Gastrocnemius medialis (tissue), 4 donors: ENCODE measurements at regions not wholly inside any gene's neighbourhood (a gene's known extent, or its start where the extent isn't known, plus 50 kb on each side); places are given as distances from the start of the nearest gene placed in this dataset.

ENCODE experiments used
- ATAC-seq, 2 donors: fragments of 150-250 bp; one replicate each; pipeline ENCODE4 v1.9.1; 2016
- DNase-seq, 2 donors: peaks; one replicate each; pipeline ENCODE4 v3.0.0-alpha.2; 2019
- H3K27ac ChIP-seq, 4 donors: fragments of 200-600 bp; sonication (generic); 1 replicate in 1 of 4; 2 replicates in 3 of 4; pipeline ENCODE4 v1.5.1; 2016 to 2018; ENCODE audit warnings: mild to moderate bottlenecking in 2 of 4, moderate library complexity in 1 of 4
- H3K27me3 ChIP-seq, 3 donors: fragments of 200-600 bp; sonication (generic) in 2 of 3; 1 replicate in 1 of 3; 2 replicates in 2 of 3; pipeline versions ENCODE4 v1.5.1 to v1.6.0; 2016 to 2019; ENCODE audit warnings: mild to moderate bottlenecking in 1 of 3, moderate library complexity in 1 of 3
- H3K36me3 ChIP-seq, 2 donors: fragments of 200-600 bp; sonication (generic) in 1 of 2; one replicate each; pipeline ENCODE4 v1.5.1; 2017 to 2018
- H3K4me1 ChIP-seq, 2 donors: fragments of 200-600 bp; sonication (generic) in 1 of 2; one replicate each; pipeline ENCODE4 v1.5.1; 2016 to 2017; ENCODE audit warnings: mild to moderate bottlenecking in 2 of 2
- H3K4me3 ChIP-seq, 4 donors: fragments of 200-600 bp; sonication (generic) in 3 of 4; 1 replicate in 1 of 4; 2 replicates in 3 of 4; pipeline ENCODE4 v1.5.1; 2016 to 2019; ENCODE audit warnings: mild to moderate bottlenecking in 2 of 4
- H3K9me3 ChIP-seq, 3 donors: fragments of 200-600 bp; sonication (generic) in 2 of 3; 1 replicate in 1 of 3; 2 replicates in 2 of 3; pipeline ENCODE4 v1.5.1; 2016 to 2019
- POLR2A ChIP-seq, 2 donors: fragments of 450-650 bp; IDR thresholded peaks; one replicate each; pipeline ENCODE4 v1.6.1; 2017; ENCODE audit warnings: antibody characterized with exemption in 2 of 2, mild to moderate bottlenecking in 2 of 2, moderate library complexity in 2 of 2
- in situ Hi-C, 4 donors: fragments of 200-750 bp; cut with MboI; loops; one replicate each; pipeline versions ENCODE4 v1.15.0 to v1.8.0; 2017; ENCODE audit warnings: low sequenced_read_pairs in 4 of 4
- intact Hi-C: fragments of 100-400 bp; cut with DNase I; formaldehyde crosslinking; loops from one replicate; pipeline ENCODE4 v1.15.1; 2023; ENCODE audit warnings: low total_unique reads
- TF ChIP-seq, protein P1 (sequence below), 5 experiments: fragments of 450-650 bp in 3 of 5; fragments of 200-600 bp in 2 of 5; sonication (generic) in 2 of 5; IDR thresholded peaks in 4 of 5; conservative IDR thresholded peaks in 1 of 5; 1 replicate in 4 of 5; 2 replicates in 1 of 5; pipeline ENCODE4 v1.5.1; 2016 to 2019; ENCODE audit warnings: antibody characterized with exemption in 5 of 5, mild to moderate bottlenecking in 3 of 5, moderate library complexity in 3 of 5

DNA sequence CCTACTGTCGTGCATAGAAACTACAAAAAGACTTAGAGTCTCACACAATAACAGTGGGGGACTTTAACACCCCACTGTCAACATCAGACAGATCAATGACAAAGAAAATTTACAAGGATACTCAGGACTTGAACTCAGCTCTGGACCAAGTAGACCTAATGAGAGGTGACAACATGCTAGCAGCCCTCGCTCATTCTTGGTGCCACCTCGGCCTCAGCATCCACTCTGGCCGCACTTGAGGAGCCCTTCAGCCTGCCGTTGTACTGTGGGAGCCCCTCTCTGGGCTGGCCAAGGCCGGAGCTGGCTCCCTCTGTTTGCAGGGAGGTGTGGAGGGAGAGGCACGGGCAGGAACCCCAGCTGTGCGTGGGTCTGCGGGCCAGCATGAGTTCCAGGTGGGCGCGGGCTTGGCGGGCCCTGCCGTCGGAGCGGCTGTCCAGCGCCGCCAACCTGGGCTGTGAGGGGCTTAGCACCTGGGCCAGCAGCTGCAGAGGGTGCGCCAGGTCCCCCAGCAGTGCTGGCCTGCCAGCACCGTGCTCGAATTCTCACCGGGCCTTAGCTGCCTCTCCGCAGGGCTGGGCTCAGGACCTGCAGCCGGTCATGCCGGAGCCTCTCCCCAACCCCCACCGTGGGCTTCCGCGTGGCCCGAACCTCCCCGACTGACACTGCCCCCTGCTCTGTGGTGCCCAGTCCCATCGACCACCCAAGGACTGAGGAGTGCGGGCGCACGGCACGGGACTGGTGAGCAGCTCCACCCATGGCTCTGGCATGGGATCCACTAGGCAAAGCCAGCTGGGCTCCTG, 205.6 kb downstream of the FRK start:
- no peaks in the 10 kb centered on the region for H3K36me3 ChIP-seq
- no peaks in the 10 kb centered on the region for H3K9me3 ChIP-seq
- no peaks in the 10 kb centered on the region for H3K27me3 ChIP-seq
- no peak overlapping the region for H3K4me3 ChIP-seq
- intact Hi-C loops, result no loop called here
- ATAC-seq, result no peak
- H3K27ac ChIP-seq, result no peak overlapping the region
- DNase-seq, result no peak
- TF ChIP-seq POLR2A (IDR thresholded peaks at IDR 0.05), result no peak
- TF ChIP-seq, protein P1, sequence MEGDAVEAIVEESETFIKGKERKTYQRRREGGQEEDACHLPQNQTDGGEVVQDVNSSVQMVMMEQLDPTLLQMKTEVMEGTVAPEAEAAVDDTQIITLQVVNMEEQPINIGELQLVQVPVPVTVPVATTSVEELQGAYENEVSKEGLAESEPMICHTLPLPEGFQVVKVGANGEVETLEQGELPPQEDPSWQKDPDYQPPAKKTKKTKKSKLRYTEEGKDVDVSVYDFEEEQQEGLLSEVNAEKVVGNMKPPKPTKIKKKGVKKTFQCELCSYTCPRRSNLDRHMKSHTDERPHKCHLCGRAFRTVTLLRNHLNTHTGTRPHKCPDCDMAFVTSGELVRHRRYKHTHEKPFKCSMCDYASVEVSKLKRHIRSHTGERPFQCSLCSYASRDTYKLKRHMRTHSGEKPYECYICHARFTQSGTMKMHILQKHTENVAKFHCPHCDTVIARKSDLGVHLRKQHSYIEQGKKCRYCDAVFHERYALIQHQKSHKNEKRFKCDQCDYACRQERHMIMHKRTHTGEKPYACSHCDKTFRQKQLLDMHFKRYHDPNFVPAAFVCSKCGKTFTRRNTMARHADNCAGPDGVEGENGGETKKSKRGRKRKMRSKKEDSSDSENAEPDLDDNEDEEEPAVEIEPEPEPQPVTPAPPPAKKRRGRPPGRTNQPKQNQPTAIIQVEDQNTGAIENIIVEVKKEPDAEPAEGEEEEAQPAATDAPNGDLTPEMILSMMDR (IDR thresholded peaks at IDR 0.05 in 4 of 5, conservative IDR thresholded peaks at IDR 0.05 in 1 of 5), result no peak
- no peaks in the 10 kb centered on the region for H3K4me1 ChIP-seq
- in situ Hi-C loops, result no loop called here

DNA sequence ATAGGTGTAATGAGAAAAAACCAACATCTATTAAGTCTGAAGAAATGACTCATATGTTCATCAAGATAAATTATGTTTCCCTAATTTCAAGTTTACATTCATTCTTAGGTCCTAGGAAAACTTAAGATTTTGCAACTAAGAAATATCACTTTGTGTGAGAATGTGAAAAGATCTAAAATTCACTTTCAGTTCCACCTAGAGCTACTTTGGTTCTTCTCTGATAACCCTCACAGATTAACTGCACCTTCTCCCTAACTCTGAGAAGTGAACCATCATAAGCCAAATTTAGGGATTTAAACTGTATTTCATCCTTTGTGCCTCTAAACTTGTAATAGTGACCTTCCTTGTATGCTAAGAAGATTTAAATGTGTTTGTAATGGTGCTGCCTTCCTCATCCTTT, 213.0 kb downstream of the FRK start:
- in situ Hi-C loops (no loop called here), intact Hi-C loops (no loop called here)
- Histone ChIP-seq H3K27ac (no peak overlapping the region), H3K9me3 (no peaks in the 10 kb centered on the region), H3K4me1 (no peaks in the 10 kb centered on the region), H3K4me3 (no peak overlapping the region), H3K27me3 (no peaks in the 10 kb centered on the region), H3K36me3 (no peaks in the 10 kb centered on the region)
- DNase-seq (no peak), ATAC-seq (no peak)
- TF ChIP-seq, protein P1 (IDR thresholded peaks at IDR 0.05 in 4 of 5, conservative IDR thresholded peaks at IDR 0.05 in 1 of 5), result no peak
- no peak for TF ChIP-seq POLR2A (IDR thresholded peaks at IDR 0.05)

DNA sequence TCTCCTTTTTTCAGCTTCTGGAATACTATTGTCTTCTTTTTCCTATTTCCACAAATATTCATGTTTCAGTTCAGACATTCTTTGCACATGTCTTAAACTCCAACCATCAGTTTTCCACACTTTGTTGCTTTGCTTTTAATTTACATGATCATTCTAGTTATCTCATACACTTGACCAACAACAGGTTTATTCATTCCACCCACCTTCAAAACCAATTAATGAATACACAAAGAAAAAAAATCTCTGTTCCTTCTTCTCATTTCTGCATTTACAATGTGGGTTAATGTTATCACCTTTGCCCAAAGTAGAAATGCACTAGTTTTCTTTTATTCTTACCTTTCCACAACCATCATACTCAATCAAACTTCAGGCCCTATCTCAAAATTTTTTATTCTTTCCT, 216.7 kb downstream of the FRK start:
- Histone ChIP-seq H3K4me1 (no peaks in the 10 kb centered on the region), H3K4me3 (no peak overlapping the region), H3K27ac (no peak overlapping the region), H3K36me3 (no peaks in the 10 kb centered on the region), H3K27me3 (no peaks in the 10 kb centered on the region), H3K9me3 (no peaks in the 10 kb centered on the region)
- in situ Hi-C loops, result no loop called here
- TF ChIP-seq, protein P1 (IDR thresholded peaks at IDR 0.05 in 4 of 5, conservative IDR thresholded peaks at IDR 0.05 in 1 of 5), result no peak
- no peak for TF ChIP-seq POLR2A (IDR thresholded peaks at IDR 0.05)
- ATAC-seq (no peak), DNase-seq (no peak)
- intact Hi-C loops, result no loop called here

DNA sequence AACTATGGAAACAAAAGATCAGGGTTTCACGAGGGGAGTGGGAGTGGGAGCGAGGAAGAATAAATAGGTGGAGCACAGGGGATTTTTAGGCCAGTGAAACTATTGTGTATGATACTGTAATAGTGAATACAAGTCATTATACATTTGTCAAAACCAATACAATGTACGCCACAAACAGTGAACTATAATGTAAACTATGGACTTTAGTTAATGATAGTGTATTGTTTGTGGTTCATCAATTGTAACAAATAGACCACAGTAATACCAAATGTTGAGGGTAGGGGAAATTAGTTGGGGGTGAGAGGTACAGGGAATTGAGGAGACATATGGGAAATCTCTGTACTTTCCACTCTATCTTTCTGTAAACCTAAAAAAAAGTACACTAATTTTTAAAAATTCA, 218.4 kb downstream of the FRK start:
- no peak for ATAC-seq
- TF ChIP-seq, protein P1 (IDR thresholded peaks at IDR 0.05 in 4 of 5, conservative IDR thresholded peaks at IDR 0.05 in 1 of 5), result no peak
- TF ChIP-seq POLR2A (IDR thresholded peaks at IDR 0.05), result no peak
- in situ Hi-C loops, result no loop called here

More for the DNA sequence above, 218.4 kb downstream of the FRK start:
- Histone ChIP-seq H3K4me1 (no peaks in the 10 kb centered on the region), H3K9me3 (no peaks in the 10 kb centered on the region), H3K27me3 (no peaks in the 10 kb centered on the region), H3K27ac (no peak overlapping the region), H3K4me3 (no peak overlapping the region), H3K36me3 (no peaks in the 10 kb centered on the region)
- DNase-seq, result no peak
- intact Hi-C loops, result no loop called here
